ENCODE measurements at regions not wholly inside any gene's neighbourhood (a gene's known extent, or its start where the extent isn't known, plus 50 kb on each side); places are given as distances from the start of the nearest gene placed in this dataset.

- no peak for TF ChIP-seq CTCF (IDR thresholded peaks at IDR 0.05 in 8 of 11, conservative IDR thresholded peaks at IDR 0.05 in 3 of 11)
- TF ChIP-seq POLR2AphosphoS5 (IDR thresholded peaks at IDR 0.05) = no peak
Measured at GRCh38 chr1:30616759-30617158, 106.6 kb downstream of the MATN1 start.

Data from spleen (tissue), 7 donors.